Nephron (organoid): ENCODE measurements at regions not wholly inside any gene's neighbourhood (a gene's known extent, or its start where the extent isn't known, plus 50 kb on each side); places are given as distances from the start of the nearest gene placed in this dataset.
"Not testable (repeated sequence)": the region's sequence is repeated elsewhere in the genome, so short reads cannot be mapped to it uniquely, and the experiment has no call there.

Experiments used
- H3K27ac Mint-ChIP-seq, 3 experiments: 2 replicates each; pipeline ENCODE4 v1.8.0; 2020; ENCODE audit warnings: mixed read lengths in 3 of 3, mild to moderate bottlenecking in 2 of 3, moderate library complexity in 1 of 3
- H3K27me3 Mint-ChIP-seq: 2 replicates; pipeline ENCODE4 v1.8.0; 2021; ENCODE audit warnings: low read depth, mild to moderate bottlenecking, moderate library complexity, mixed read lengths
- H3K36me3 Mint-ChIP-seq: 2 replicates; pipeline ENCODE4 v1.8.0; 2020; ENCODE audit warnings: low read depth, mixed read lengths
- H3K4me1 Mint-ChIP-seq: 2 replicates; pipeline ENCODE4 v1.8.0; 2020; ENCODE audit warnings: mixed read lengths
- H3K4me3 Mint-ChIP-seq, 3 experiments: 2 replicates each; pipeline ENCODE4 v1.8.0; 2020; ENCODE audit warnings: mild to moderate bottlenecking in 3 of 3, mixed read lengths in 3 of 3, moderate library complexity in 2 of 3
- H3K9me3 Mint-ChIP-seq: 2 replicates; pipeline ENCODE4 v1.8.0; 2020; ENCODE audit warnings: mixed read lengths
- CTCF ChIP-seq, 3 experiments: fragments of 200-600 bp; sonication (generic); IDR thresholded peaks; one replicate each; pipeline ENCODE4 v1.5.0; 2021; ENCODE audit warnings: antibody characterized with exemption in 3 of 3; ENCODE audit not compliant: unreplicated experiment in 3 of 3

GRCh38 chr10:87416892-87417291 lies 59.3 kb downstream of the NUTM2D start:
- not testable (repeated sequence) for H3K4me3 Mint-ChIP-seq, H3K27me3 Mint-ChIP-seq, H3K4me1 Mint-ChIP-seq, H3K9me3 Mint-ChIP-seq, H3K36me3 Mint-ChIP-seq, H3K27ac Mint-ChIP-seq

GRCh38 chr10:87422641-87423040 lies 65.1 kb downstream of the NUTM2D start:
- H3K4me1 Mint-ChIP-seq, H3K9me3 Mint-ChIP-seq, H3K27me3 Mint-ChIP-seq, H3K27ac Mint-ChIP-seq, H3K4me3 Mint-ChIP-seq, H3K36me3 Mint-ChIP-seq: not testable (repeated sequence)

- peak overlapping the region; percentile 90 to 96 (median 94) for H3K27ac Mint-ChIP-seq
- not testable (repeated sequence) for H3K27me3 Mint-ChIP-seq, H3K9me3 Mint-ChIP-seq, H3K4me1 Mint-ChIP-seq, H3K36me3 Mint-ChIP-seq
- H3K4me3 Mint-ChIP-seq = peak overlapping the region; percentile 61 to 81 (median 71)
Observed at GRCh38 chr10:87424697-87425373, 67.3 kb downstream of the NUTM2D start.

GRCh38 chr10:87433836-87434235 lies 70.9 kb upstream of the MINPP1 start:
- H3K4me3 Mint-ChIP-seq, H3K27me3 Mint-ChIP-seq, H3K4me1 Mint-ChIP-seq, H3K9me3 Mint-ChIP-seq, H3K27ac Mint-ChIP-seq, H3K36me3 Mint-ChIP-seq: not testable (repeated sequence)

- H3K27me3 Mint-ChIP-seq = not testable (repeated sequence)
Observed at GRCh38 chr10:87435295-87435826, 69.3 kb upstream of the MINPP1 start.

GRCh38 chr10:87436104-87436503 lies 68.6 kb upstream of the MINPP1 start:
- H3K4me3 Mint-ChIP-seq, H3K27me3 Mint-ChIP-seq, H3K9me3 Mint-ChIP-seq, H3K4me1 Mint-ChIP-seq, H3K36me3 Mint-ChIP-seq, H3K27ac Mint-ChIP-seq: not testable (repeated sequence)
- peak in 1 of 3 experiments; percentile 17 for TF ChIP-seq CTCF (IDR thresholded peaks at IDR 0.05; ENCODE audit: unreplicated experiment in 3 of 3)

More at GRCh38 chr10:87435295-87435826, 69.3 kb upstream of the MINPP1 start:
- not testable (repeated sequence) for H3K9me3 Mint-ChIP-seq, H3K4me1 Mint-ChIP-seq, H3K4me3 Mint-ChIP-seq, H3K36me3 Mint-ChIP-seq, H3K27ac Mint-ChIP-seq

- not testable (repeated sequence) for H3K4me1 Mint-ChIP-seq, H3K9me3 Mint-ChIP-seq, H3K27ac Mint-ChIP-seq, H3K27me3 Mint-ChIP-seq, H3K36me3 Mint-ChIP-seq, H3K4me3 Mint-ChIP-seq
Observed at GRCh38 chr10:87437450-87437849, 67.2 kb upstream of the MINPP1 start.
